SW 1271 (cell line): ENCODE measurements at regions not wholly inside any gene's neighbourhood (a gene's known extent, or its start where the extent isn't known, plus 50 kb on each side); places are given as distances from the start of the nearest gene placed in this dataset.
"Not testable (repeated sequence)": the region's sequence is repeated elsewhere in the genome, so short reads cannot be mapped to it uniquely, and the experiment has no call there.

Experiments
- DNase-seq, 2 experiments: peaks; one replicate each; lab custom pipeline; 2025; lab: John Stamatoyannopoulos, UW

GRCh38 chr11:11717064-11717725 is 95.4 kb upstream of the GALNT18 start:
- no peak for DNase-seq

- not testable (repeated sequence) for DNase-seq
Measured at GRCh38 chr11:11715075-11715474, 93.3 kb upstream of the GALNT18 start.

GRCh38 chr11:11710556-11710955 is 88.8 kb upstream of the GALNT18 start:
- no peak for DNase-seq

GRCh38 chr11:11709447-11710239 is 87.8 kb upstream of the GALNT18 start:
- no peak for DNase-seq

- DNase-seq, result no peak
Measured at GRCh38 chr11:11708256-11708655, 86.5 kb upstream of the GALNT18 start.

GRCh38 chr11:11706028-11706427 is 84.2 kb upstream of the GALNT18 start:
- DNase-seq, result no peak

- DNase-seq, result no peak
Measured at GRCh38 chr11:11703885-11704284, 82.1 kb upstream of the GALNT18 start.

- DNase-seq, result no peak
Measured at GRCh38 chr11:11701070-11701469, 79.3 kb upstream of the GALNT18 start.

- DNase-seq, result no peak
Measured at GRCh38 chr11:11697796-11698195, 76.0 kb upstream of the GALNT18 start.

GRCh38 chr11:11691296-11692151 is 69.7 kb upstream of the GALNT18 start:
- DNase-seq, result no peak

GRCh38 chr11:11681536-11681935 is 59.7 kb upstream of the GALNT18 start:
- DNase-seq, result no peak

- DNase-seq, result no peak
Measured at GRCh38 chr11:11677672-11678356, 56.0 kb upstream of the GALNT18 start.

GRCh38 chr11:11675671-11676181 is 53.9 kb upstream of the GALNT18 start:
- DNase-seq, result no peak

- DNase-seq, result no peak
Measured at GRCh38 chr11:11672789-11673188, 51.0 kb upstream of the GALNT18 start.

- DNase-seq, result no peak
Measured at GRCh38 chr11:11672101-11672500, 50.3 kb upstream of the GALNT18 start.
